DOHH2 (cell line): ENCODE measurements at regions not wholly inside any gene's neighbourhood (a gene's known extent, or its start where the extent isn't known, plus 50 kb on each side); places are given as distances from the start of the nearest gene placed in this dataset.

Experiments
- H3F3A ChIP-seq: fragments of 200-600 bp; sonication (generic), shearing (Covaris generic); 2 replicates; pipeline ENCODE4 v1.6.0; 2016; ENCODE audit warnings: antibody characterized with exemption, mild to moderate bottlenecking; ENCODE audit not compliant: control insufficient read depth, insufficient read depth
- H3K27ac ChIP-seq: fragments of 200-600 bp; sonication (generic); 2 replicates; pipeline ENCODE4 v1.5.1; 2014; ENCODE audit warnings: low read depth, mild to moderate bottlenecking, low read length, moderate library complexity
- H3K27me3 ChIP-seq: fragments of 200-600 bp; sonication (generic); 2 replicates; pipeline ENCODE4 v1.6.1; 2014; ENCODE audit warnings: mild to moderate bottlenecking, low read length, mixed read lengths; ENCODE audit not compliant: control insufficient read depth
- H3K36me3 ChIP-seq: fragments of 200-600 bp; sonication (generic); 2 replicates; pipeline ENCODE4 v1.6.1; 2014; ENCODE audit warnings: mild to moderate bottlenecking, low read length, moderate library complexity, mixed read lengths; ENCODE audit not compliant: control insufficient read depth
- H3K4me1 ChIP-seq: fragments of 200-600 bp; sonication (generic); 2 replicates; pipeline ENCODE4 v1.6.1; 2014; ENCODE audit warnings: mild to moderate bottlenecking, low read length, mixed read lengths; ENCODE audit not compliant: control insufficient read depth
- H3K4me2 ChIP-seq: fragments of 200-600 bp; sonication (generic); 2 replicates; pipeline ENCODE4 v1.6.0; 2014; ENCODE audit warnings: mild to moderate bottlenecking, low read length, moderate library complexity
- H3K4me3 ChIP-seq: fragments of 200-600 bp; sonication (generic); 2 replicates; pipeline ENCODE4 v1.5.1; 2014; ENCODE audit warnings: mild to moderate bottlenecking, low read length, mixed read lengths
- H3K79me2 ChIP-seq: fragments of 200-600 bp; sonication (generic); 2 replicates; pipeline ENCODE4 v1.6.1; 2014; ENCODE audit warnings: mild to moderate bottlenecking, low read length, mixed read lengths; ENCODE audit not compliant: control insufficient read depth
- H3K9me2 ChIP-seq: fragments of 200-600 bp; sonication (generic); replicated peaks from 2 replicates; pipeline ENCODE4 v1.6.1; 2014; ENCODE audit warnings: mild to moderate bottlenecking, low read length, mixed read lengths; ENCODE audit not compliant: control insufficient read depth
- H3K9me3 ChIP-seq: fragments of 200-600 bp; sonication (generic); 2 replicates; pipeline ENCODE4 v1.6.1; 2014; ENCODE audit warnings: antibody characterized with exemption, low read length, mixed read lengths; ENCODE audit not compliant: control insufficient read depth, insufficient read depth
- H4K20me1 ChIP-seq: fragments of 200-600 bp; sonication (generic); 2 replicates; pipeline ENCODE4 v1.6.0; 2014; ENCODE audit warnings: low read depth, mild to moderate bottlenecking, antibody characterized with exemption, low read length, moderate library complexity; ENCODE audit not compliant: control insufficient read depth, insufficient read depth
- CTCF ChIP-seq: fragments of 200-600 bp; sonication (generic); IDR thresholded peaks from one replicate; pipeline ENCODE4 v1.5.1; 2014; ENCODE audit warnings: antibody characterized with exemption, mild to moderate bottlenecking, low read depth, low read length; ENCODE audit not compliant: poor library complexity, severe bottlenecking
- EZH2phosphoT487 ChIP-seq: fragments of 200-600 bp; sonication (generic); IDR thresholded peaks from 2 replicates; pipeline ENCODE4 v1.6.1; 2017; ENCODE audit warnings: borderline replicate concordance, mild to moderate bottlenecking, antibody characterized with exemption, low read length, moderate library complexity, mixed read lengths

DNA sequence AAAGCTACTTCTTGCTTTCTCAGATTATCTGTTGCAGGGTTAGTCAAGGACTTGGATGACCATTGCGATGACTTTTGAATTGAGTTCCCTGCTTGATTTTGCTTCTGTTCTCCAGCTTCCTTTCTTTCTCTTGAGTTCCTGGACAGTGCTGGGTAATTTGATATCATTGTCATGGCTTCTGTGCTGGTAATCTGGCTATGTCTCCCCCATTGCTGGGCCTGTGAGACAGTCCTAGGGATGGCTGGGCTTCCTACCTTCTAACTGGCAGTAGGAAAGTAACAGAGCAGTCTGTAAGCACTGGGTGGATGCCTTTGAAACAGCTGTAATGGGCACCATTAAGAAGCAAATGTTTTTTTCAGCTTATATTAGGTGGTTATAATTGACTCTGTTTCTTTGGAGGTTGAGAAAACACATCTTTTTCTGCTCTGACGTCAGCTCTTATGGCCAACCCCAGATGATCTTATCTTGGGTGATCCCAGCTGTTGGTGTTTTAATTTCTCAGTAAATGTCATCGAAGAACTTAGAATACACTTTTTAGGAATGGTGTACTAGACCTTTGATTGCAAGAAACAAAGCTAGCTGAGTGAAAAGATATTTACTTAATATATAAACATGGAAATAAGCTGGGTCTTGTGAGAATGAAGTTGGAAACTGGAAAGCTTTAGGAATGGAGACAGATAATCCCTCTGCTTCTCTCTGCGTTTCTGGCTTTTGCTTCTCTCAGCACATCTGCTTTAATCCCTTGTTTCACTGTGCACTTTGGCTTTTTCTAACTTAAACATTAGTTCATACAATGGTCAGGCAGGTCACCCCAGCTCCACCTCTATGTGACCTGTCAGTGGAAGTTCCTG is 195.0 kb upstream of the MAN1A1 start:
- Histone ChIP-seq H3F3A (no peaks in the 10 kb centered on the region), H3K4me2 (no peak overlapping the region), H3K27me3 (no peaks in the 10 kb centered on the region), H3K27ac (no peak overlapping the region), H3K9me3 (no peaks in the 10 kb centered on the region; the same call in 1 of the 2 replicates), H3K36me3 (no peaks in the 10 kb centered on the region), H3K4me1 (no peaks in the 10 kb centered on the region), H3K4me3 (no peak overlapping the region), H3K79me2 (no peaks in the 10 kb centered on the region), H4K20me1 (no peaks in the 10 kb centered on the region), H3K9me2 (no peaks in the 10 kb centered on the region)
- no peak for TF ChIP-seq EZH2phosphoT487
- no peak for TF ChIP-seq CTCF

DNA sequence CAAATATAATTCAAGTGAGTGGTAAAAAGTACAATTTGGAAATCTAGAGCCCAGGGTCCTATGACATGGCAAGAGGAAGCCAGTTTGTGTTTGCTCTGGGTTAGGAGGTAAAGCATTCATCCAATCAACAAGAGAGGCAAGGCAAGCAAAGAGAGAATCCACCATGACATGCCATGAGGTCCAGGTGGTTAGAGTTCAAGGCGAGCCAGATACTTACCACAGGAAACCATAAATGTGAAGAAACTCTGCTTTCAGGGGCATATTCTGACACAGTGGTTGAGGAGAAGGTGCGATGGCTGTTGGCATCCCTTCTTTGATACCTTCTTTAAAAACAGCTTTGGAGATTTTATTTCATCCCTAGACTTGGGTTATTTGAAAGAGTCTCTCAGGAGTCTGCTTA is 193.8 kb upstream of the MAN1A1 start:
- Histone ChIP-seq H3K4me2 (no peak overlapping the region), H3K79me2 (no peaks in the 10 kb centered on the region), H3K27ac (no peak overlapping the region), H3F3A (no peaks in the 10 kb centered on the region), H3K9me2 (no peaks in the 10 kb centered on the region), H3K27me3 (no peaks in the 10 kb centered on the region), H4K20me1 (no peaks in the 10 kb centered on the region), H3K4me3 (no peak overlapping the region), H3K36me3 (no peaks in the 10 kb centered on the region), H3K9me3 (no peaks in the 10 kb centered on the region; the same call in 1 of the 2 replicates), H3K4me1 (no peaks in the 10 kb centered on the region)
- TF ChIP-seq CTCF (no peak), EZH2phosphoT487 (no peak)

- no peak overlapping the region for H3K4me2 ChIP-seq
- TF ChIP-seq CTCF: no peak
- TF ChIP-seq EZH2phosphoT487: no peak
These were observed 192.5 kb upstream of the MAN1A1 start for GRCh38 chr6:119542037-119542436.

More at GRCh38 chr6:119542037-119542436, 192.5 kb upstream of the MAN1A1 start:
- H3K4me3 ChIP-seq: no peak overlapping the region
- H3K79me2 ChIP-seq: no peaks in the 10 kb centered on the region
- no peaks in the 10 kb centered on the region for H3F3A ChIP-seq
- no peaks in the 10 kb centered on the region for H3K9me2 ChIP-seq
- no peaks in the 10 kb centered on the region; the same call in 1 of the 2 replicates for H3K9me3 ChIP-seq
- no peaks in the 10 kb centered on the region for H3K4me1 ChIP-seq
- no peak overlapping the region for H3K27ac ChIP-seq
- H3K27me3 ChIP-seq: no peaks in the 10 kb centered on the region
- no peaks in the 10 kb centered on the region for H3K36me3 ChIP-seq
- no peaks in the 10 kb centered on the region for H4K20me1 ChIP-seq
